A673 (cell line): ENCODE measurements at regions not wholly inside any gene's neighbourhood (a gene's known extent, or its start where the extent isn't known, plus 50 kb on each side); places are given as distances from the start of the nearest gene placed in this dataset.

Experiments
- EZH2 ChIP-seq: fragments of 200-600 bp; sonication (generic); IDR thresholded peaks from 2 replicates; pipeline ENCODE4 v1.6.1; 2017; ENCODE audit warnings: borderline replicate concordance, low read depth, mild to moderate bottlenecking, mixed read lengths, antibody characterized with exemption, low read length; ENCODE audit not compliant: poor library complexity, severe bottlenecking
- TF ChIP-seq, protein P1 (sequence below): fragments of 300-800, 200-600 bp; sonication (generic); conservative IDR thresholded peaks from 2 replicates; pipeline ENCODE4 v1.5.1; 2017; ENCODE audit warnings: low read depth, mild to moderate bottlenecking, antibody characterized with exemption, low read length, moderate library complexity, mixed read lengths

DNA sequence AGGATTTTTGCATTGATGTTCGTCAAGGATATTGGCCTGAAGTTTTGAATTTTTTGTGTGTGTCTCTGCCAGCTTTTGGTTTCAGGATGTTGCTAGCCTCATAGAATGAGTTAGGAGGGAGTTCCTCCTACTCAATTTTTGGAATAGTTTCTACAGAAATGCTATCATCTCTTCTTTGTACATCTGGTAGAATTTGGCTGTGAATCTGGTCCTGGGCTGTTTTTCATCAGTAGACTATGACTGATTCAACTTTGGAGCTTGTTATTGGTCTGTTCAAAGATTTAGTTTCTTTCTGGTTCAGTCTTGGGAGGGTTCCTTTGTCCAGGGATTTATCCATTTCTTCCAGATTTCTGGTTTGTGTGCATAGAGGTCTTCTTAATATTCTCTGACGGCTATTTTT, 166.7 kb downstream of the ST6GAL2 start:
- TF ChIP-seq, protein P1, sequence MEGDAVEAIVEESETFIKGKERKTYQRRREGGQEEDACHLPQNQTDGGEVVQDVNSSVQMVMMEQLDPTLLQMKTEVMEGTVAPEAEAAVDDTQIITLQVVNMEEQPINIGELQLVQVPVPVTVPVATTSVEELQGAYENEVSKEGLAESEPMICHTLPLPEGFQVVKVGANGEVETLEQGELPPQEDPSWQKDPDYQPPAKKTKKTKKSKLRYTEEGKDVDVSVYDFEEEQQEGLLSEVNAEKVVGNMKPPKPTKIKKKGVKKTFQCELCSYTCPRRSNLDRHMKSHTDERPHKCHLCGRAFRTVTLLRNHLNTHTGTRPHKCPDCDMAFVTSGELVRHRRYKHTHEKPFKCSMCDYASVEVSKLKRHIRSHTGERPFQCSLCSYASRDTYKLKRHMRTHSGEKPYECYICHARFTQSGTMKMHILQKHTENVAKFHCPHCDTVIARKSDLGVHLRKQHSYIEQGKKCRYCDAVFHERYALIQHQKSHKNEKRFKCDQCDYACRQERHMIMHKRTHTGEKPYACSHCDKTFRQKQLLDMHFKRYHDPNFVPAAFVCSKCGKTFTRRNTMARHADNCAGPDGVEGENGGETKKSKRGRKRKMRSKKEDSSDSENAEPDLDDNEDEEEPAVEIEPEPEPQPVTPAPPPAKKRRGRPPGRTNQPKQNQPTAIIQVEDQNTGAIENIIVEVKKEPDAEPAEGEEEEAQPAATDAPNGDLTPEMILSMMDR: no peak
- no peak for TF ChIP-seq EZH2
